ENCODE measurements at regions not wholly inside any gene's neighbourhood (a gene's known extent, or its start where the extent isn't known, plus 50 kb on each side); places are given as distances from the start of the nearest gene placed in this dataset.

- Histone ChIP-seq H3K4me3 (no peak overlapping the region), H3K36me3 (no peaks in the 10 kb centered on the region), H3K27me3 (no peaks in the 10 kb centered on the region), H3K4me1 (ENCODE audit: insufficient read depth) (no peaks in the 10 kb centered on the region), H3K9me3 (no peaks in the 10 kb centered on the region), H3K27ac (no peak overlapping the region)
- no peak for DNase-seq
- WGBS, 3 donors, result 96 to 97% (median 96%) methylated on average over 10 of the region's 10 CpGs
- intact Hi-C loops (cut with DNase I), result no loop called here
- TF ChIP-seq EP300 (IDR thresholded peaks at IDR 0.05), result no peak
- no peak for TF ChIP-seq CTCF (IDR thresholded peaks at IDR 0.05)
- TF ChIP-seq POLR2A (IDR thresholded peaks at IDR 0.05), result no peak
Measured at GRCh38 chr1:219480011-219480410, 132.9 kb downstream of the ZC3H11B start.

GRCh38 chr1:219478811-219479210 lies 134.1 kb downstream of the ZC3H11B start:
- TF ChIP-seq POLR2A (IDR thresholded peaks at IDR 0.05), result no peak
- TF ChIP-seq CTCF (IDR thresholded peaks at IDR 0.05), result no peak
- TF ChIP-seq EP300 (IDR thresholded peaks at IDR 0.05), result no peak
- H3K9me3 ChIP-seq, result no peaks in the 10 kb centered on the region
- 83 to 92% (median 87%) methylated on average over 3 of the region's 3 CpGs for WGBS, 3 donors
- no peak for DNase-seq
- H3K27ac ChIP-seq, result no peak overlapping the region
- H3K27me3 ChIP-seq, result no peaks in the 10 kb centered on the region
- intact Hi-C loops (cut with DNase I), result no loop called here
- no peak overlapping the region for H3K4me3 ChIP-seq
- H3K36me3 ChIP-seq, result no peaks in the 10 kb centered on the region
- no peaks in the 10 kb centered on the region for H3K4me1 ChIP-seq (ENCODE audit: insufficient read depth)

- Histone ChIP-seq H3K4me1 (ENCODE audit: insufficient read depth) (no peaks in the 10 kb centered on the region), H3K4me3 (no peak overlapping the region), H3K27ac (no peak overlapping the region), H3K36me3 (no peaks in the 10 kb centered on the region), H3K9me3 (no peaks in the 10 kb centered on the region), H3K27me3 (no peaks in the 10 kb centered on the region)
- WGBS, 3 donors, result 80 to 87% (median 85%) methylated on average over 4 of the region's 4 CpGs
- no peak for DNase-seq
- intact Hi-C loops (cut with DNase I), result no loop called here
- no peak for TF ChIP-seq EP300 (IDR thresholded peaks at IDR 0.05)
- no peak for TF ChIP-seq POLR2A (IDR thresholded peaks at IDR 0.05)
- no peak for TF ChIP-seq CTCF (IDR thresholded peaks at IDR 0.05)
Measured at GRCh38 chr1:219477861-219478260, 135.0 kb downstream of the ZC3H11B start.

GRCh38 chr1:219476716-219477115 lies 136.2 kb downstream of the ZC3H11B start:
- no peak overlapping the region for H3K4me3 ChIP-seq
- H3K36me3 ChIP-seq, result no peaks in the 10 kb centered on the region
- no peak overlapping the region for H3K27ac ChIP-seq
- 92 to 97% (median 95%) methylated on average over 1 of the region's 1 CpG for WGBS, 3 donors
- no peak for DNase-seq
- H3K9me3 ChIP-seq, result no peaks in the 10 kb centered on the region
- H3K27me3 ChIP-seq, result no peaks in the 10 kb centered on the region
- no peaks in the 10 kb centered on the region for H3K4me1 ChIP-seq (ENCODE audit: insufficient read depth)
- intact Hi-C loops (cut with DNase I), result no loop called here
- TF ChIP-seq CTCF (IDR thresholded peaks at IDR 0.05), result no peak
- no peak for TF ChIP-seq EP300 (IDR thresholded peaks at IDR 0.05)
- no peak for TF ChIP-seq POLR2A (IDR thresholded peaks at IDR 0.05)

- H3K4me3 ChIP-seq, result no peak overlapping the region
- H3K9me3 ChIP-seq, result no peaks in the 10 kb centered on the region
- no peaks in the 10 kb centered on the region for H3K4me1 ChIP-seq (ENCODE audit: insufficient read depth)
- H3K27ac ChIP-seq, result no peak overlapping the region
- DNase-seq, result no peak
- WGBS, 3 donors, result 79 to 91% (median 86%) methylated on average over 2 of the region's 2 CpGs
- H3K27me3 ChIP-seq, result no peaks in the 10 kb centered on the region
- intact Hi-C loops (cut with DNase I), result no loop called here
- no peak for TF ChIP-seq CTCF (IDR thresholded peaks at IDR 0.05)
- TF ChIP-seq POLR2A (IDR thresholded peaks at IDR 0.05), result no peak
- no peak for TF ChIP-seq EP300 (IDR thresholded peaks at IDR 0.05)
- no peaks in the 10 kb centered on the region for H3K36me3 ChIP-seq
Measured at GRCh38 chr1:219476116-219476515, 136.8 kb downstream of the ZC3H11B start.
